IMR-90 (cell line): ENCODE measurements at regions not wholly inside any gene's neighbourhood (a gene's known extent, or its start where the extent isn't known, plus 50 kb on each side); places are given as distances from the start of the nearest gene placed in this dataset.

Experiments
- ATAC-seq: fragments of 200-7000 bp; cut with Tn5 transposase; 2 replicates; pipeline ENCODE4 v1.9.1; 2020; ENCODE audit warnings: low read depth, mild to moderate bottlenecking, moderate library complexity
- BruUV-seq: library from RNA; stranded (reverse); fragments of 400-500 nt; replicated peaks from 2 replicates; lab custom pipeline; 2021; lab: Mats Ljungman, UMichigan
- CTCF ChIA-PET: fragments of 300-600 bp; formaldehyde crosslinking; extraction: SDS; loops from one replicate; lab custom pipeline; 2021; ENCODE audit warnings: antibody characterized with exemption; lab: Yijun Ruan, JAX
- POLR2A ChIA-PET: fragments of 300-600 bp; sonication (Branson Sonifier 250); formaldehyde crosslinking; loops from one replicate; lab custom pipeline; 2022; ENCODE audit warnings: antibody characterized with exemption; ENCODE audit not compliant: unreplicated experiment; lab: Charles Lee
- DNase-seq: peaks from one replicate; pipeline ENCODE4 v3.0.0; 2013
- H2AFZ ChIP-seq: replicated peaks from 2 replicates; pipeline ENCODE3; 2013; ENCODE audit warnings: low read length, mild to moderate bottlenecking; ENCODE audit not compliant: poor library complexity
- H2AK5ac ChIP-seq: 2 replicates; pipeline ENCODE4 v1.6.1; 2013; ENCODE audit warnings: low read depth, low read length, inconsistent platforms
- H2AK9ac ChIP-seq: replicated peaks from 2 replicates; pipeline ENCODE3; 2013; ENCODE audit warnings: mild to moderate bottlenecking, low read depth, low read length, moderate library complexity; ENCODE audit not compliant: poor library complexity
- H2BK120ac ChIP-seq: 2 replicates; pipeline ENCODE4 v1.6.1; 2013; ENCODE audit warnings: low read depth, low read length, inconsistent platforms
- H2BK15ac ChIP-seq: 3 replicates; pipeline ENCODE4 v1.6.1; 2013; ENCODE audit warnings: low read depth, low read length, inconsistent platforms
- H2BK20ac ChIP-seq: 2 replicates; pipeline ENCODE4 v1.6.1; 2013; ENCODE audit warnings: low read depth, mild to moderate bottlenecking, inconsistent platforms, low read length, moderate library complexity
- H2BK5ac ChIP-seq: 2 replicates; pipeline ENCODE4 v1.6.1; 2013; ENCODE audit warnings: mild to moderate bottlenecking, low read depth, low read length, inconsistent platforms; ENCODE audit not compliant: poor library complexity, severe bottlenecking
- H3K14ac ChIP-seq: replicated peaks from 2 replicates; pipeline ENCODE4 v1.6.1; 2013; ENCODE audit warnings: low read depth, low read length, inconsistent platforms
- H3K18ac ChIP-seq: 2 replicates; pipeline ENCODE4 v1.6.1; 2013; ENCODE audit warnings: low read depth, low read length, control low read depth
- H3K23ac ChIP-seq: 2 replicates; pipeline ENCODE4 v1.6.1; 2013; ENCODE audit warnings: low read depth, low read length, inconsistent platforms
- H3K27ac ChIP-seq: 2 replicates; pipeline ENCODE4 v1.5.1; 2013; ENCODE audit warnings: mild to moderate bottlenecking, control low read depth, low read length; ENCODE audit not compliant: insufficient read depth
- H3K27me3 ChIP-seq: 2 replicates; pipeline ENCODE4 v1.6.1; 2013; ENCODE audit warnings: low read length; ENCODE audit not compliant: control insufficient read depth, insufficient read depth
- H3K36me3 ChIP-seq: 2 replicates; pipeline ENCODE4 v1.6.1; 2013; ENCODE audit warnings: low read length, mixed read lengths; ENCODE audit not compliant: control insufficient read depth, insufficient read depth
- H3K4ac ChIP-seq: 2 replicates; pipeline ENCODE4 v1.6.1; 2013; ENCODE audit warnings: low read depth, low read length, inconsistent platforms
- H3K4me1 ChIP-seq: 2 replicates; pipeline ENCODE4 v1.6.1; 2013; ENCODE audit warnings: low read length, mixed read lengths; ENCODE audit not compliant: control insufficient read depth, insufficient read depth
- H3K4me2 ChIP-seq: 2 replicates; pipeline ENCODE4 v1.6.1; 2013; ENCODE audit warnings: low read depth, mild to moderate bottlenecking, control low read depth, low read length, moderate library complexity
- H3K4me3 ChIP-seq: 2 replicates; pipeline ENCODE4 v1.5.1; 2013; ENCODE audit warnings: low read depth, mild to moderate bottlenecking, control low read depth, low read length, moderate library complexity; ENCODE audit not compliant: insufficient read depth
- H3K56ac ChIP-seq: 2 replicates; pipeline ENCODE4 v1.6.1; 2013; ENCODE audit warnings: low read length, inconsistent platforms; ENCODE audit not compliant: insufficient read depth; ENCODE audit errors: extremely low read depth
- H3K79me1 ChIP-seq, 2 experiments: 2 replicates each; pipeline ENCODE4 v1.6.1; 2013; ENCODE audit warnings: low read length in 2 of 2, inconsistent platforms in 1 of 2, low read depth in 1 of 2
- H3K9ac ChIP-seq: 2 replicates; pipeline ENCODE4 v1.6.1; 2013; ENCODE audit warnings: low read depth, low read length, control low read depth
- H3K9me1 ChIP-seq: 2 replicates; pipeline ENCODE4 v1.6.1; 2013; ENCODE audit warnings: low read length, inconsistent platforms; ENCODE audit not compliant: insufficient read depth
- H3K9me3 ChIP-seq: 2 replicates; pipeline ENCODE4 v1.6.1; 2013; ENCODE audit warnings: low read length; ENCODE audit not compliant: control insufficient read depth, insufficient read depth
- H4K20me1 ChIP-seq: 2 replicates; pipeline ENCODE4 v1.6.1; 2013; ENCODE audit warnings: low read length, inconsistent platforms; ENCODE audit not compliant: insufficient read depth
- H4K5ac ChIP-seq: 2 replicates; pipeline ENCODE4 v1.6.1; 2013; ENCODE audit warnings: mild to moderate bottlenecking, low read depth, low read length, control low read depth
- H4K8ac ChIP-seq, 2 experiments: 2 replicates each; pipeline ENCODE4 v1.6.1; 2013; ENCODE audit warnings: low read depth in 2 of 2, low read length in 2 of 2, control low read depth in 1 of 2, inconsistent platforms in 1 of 2
- H4K91ac ChIP-seq: 2 replicates; pipeline ENCODE4 v1.6.1; 2013; ENCODE audit warnings: low read depth, low read length, inconsistent platforms; ENCODE audit not compliant: insufficient read depth
- BHLHE40 ChIP-seq: fragments of 150-350 bp; IDR thresholded peaks from 2 replicates; pipeline ENCODE4 v1.6.1; 2016; ENCODE audit warnings: mild to moderate bottlenecking, low read depth, low read length
- CEBPB ChIP-seq: IDR thresholded peaks from 2 replicates; pipeline ENCODE4 v1.6.1; 2012; ENCODE audit warnings: low read depth, low read length, improper control_type of control experiment
- CHD1 ChIP-seq: IDR thresholded peaks from 2 replicates; pipeline ENCODE4 v1.6.1; 2012; ENCODE audit warnings: low read depth, low read length, improper control_type of control experiment
- CTCF ChIP-seq: conservative IDR thresholded peaks from 2 replicates; pipeline ENCODE4 v1.5.1; 2012; ENCODE audit warnings: mild to moderate bottlenecking, low read depth, low read length, improper control_type of control experiment
- ELK1 ChIP-seq: fragments of 150-350 bp; IDR thresholded peaks from 2 replicates; pipeline ENCODE4 v1.6.1; 2016; ENCODE audit warnings: low read depth, mild to moderate bottlenecking, low read length, moderate library complexity, borderline replicate concordance
- FOS ChIP-seq: fragments of 150-350 bp; IDR thresholded peaks from 2 replicates; pipeline ENCODE4 v1.6.1; 2016; ENCODE audit warnings: low read depth, low read length
- MAFK ChIP-seq: IDR thresholded peaks from 2 replicates; pipeline ENCODE4 v1.6.1; 2012; ENCODE audit warnings: low read depth, low read length, improper control_type of control experiment
- MAZ ChIP-seq: IDR thresholded peaks from 2 replicates; pipeline ENCODE4 v1.6.1; 2012; ENCODE audit warnings: low read depth, mild to moderate bottlenecking, low read length, improper control_type of control experiment, moderate library complexity, borderline replicate concordance
- MXI1 ChIP-seq: IDR thresholded peaks from 2 replicates; pipeline ENCODE4 v1.6.1; 2012; ENCODE audit warnings: low read depth, mild to moderate bottlenecking, low read length, moderate library complexity, borderline replicate concordance
- NFE2L2 ChIP-seq: fragments of 150-350 bp; IDR thresholded peaks from 2 replicates; pipeline ENCODE4 v1.6.1; 2016; ENCODE audit warnings: low read depth, mild to moderate bottlenecking, low read length
- POLR2A ChIP-seq: IDR thresholded peaks from 2 replicates; pipeline ENCODE4 v1.6.1; 2012; ENCODE audit warnings: mild to moderate bottlenecking, low read depth, low read length
- RAD21 ChIP-seq: IDR thresholded peaks from 2 replicates; pipeline ENCODE4 v1.6.1; 2012; ENCODE audit warnings: low read length, improper control_type of control experiment
- RCOR1 ChIP-seq: IDR thresholded peaks from 2 replicates; pipeline ENCODE4 v1.6.1; 2012; ENCODE audit warnings: mild to moderate bottlenecking, low read length, improper control_type of control experiment; ENCODE audit not compliant: insufficient replicate concordance
- RFX5 ChIP-seq: IDR thresholded peaks from 2 replicates; pipeline ENCODE4 v1.8.0; 2012; ENCODE audit warnings: low read depth, mild to moderate bottlenecking, low read length, moderate library complexity
- SMC3 ChIP-seq: fragments of 150-350 bp; IDR thresholded peaks from 2 replicates; pipeline ENCODE4 v1.6.1; 2016; ENCODE audit warnings: low read depth, mild to moderate bottlenecking, antibody characterized with exemption, low read length, moderate library complexity
- USF2 ChIP-seq: fragments of 150-350 bp; IDR thresholded peaks from 2 replicates; pipeline ENCODE4 v1.6.1; 2017; ENCODE audit warnings: mild to moderate bottlenecking, antibody characterized with exemption, low read length, low read depth
- WGBS, 2 experiments: methylation state at CpG; one replicate each; pipeline versions ENCODE4 v1.1.5 to v1.1.7; 2013; ENCODE audit warnings: missing lambda C conversion rate in 2 of 2; ENCODE audit not compliant: insufficient read length in 1 of 2; ENCODE audit errors: extremely low coverage in 2 of 2; 5-methylcytosine and 5-hydroxymethylcytosine counted together
- dilution Hi-C: fragments of 300-500 bp; cut with HindIII; formaldehyde crosslinking; loops from one replicate; pipeline ENCODE4 v1.14.3; 2018; ENCODE audit warnings: low sequenced_read_pairs; ENCODE audit not compliant: unreplicated experiment
- in situ Hi-C: fragments of 300-500 bp; cut with MboI; formaldehyde crosslinking; loops from 3 replicates; pipeline ENCODE4 v1.14.3; 2019; ENCODE audit warnings: low sequenced_read_pairs, inconsistent platforms, mixed read lengths
- intact Hi-C: fragments of 100-400 bp; cut with micrococcal nuclease; formaldehyde crosslinking; loops from 2 replicates; pipeline ENCODE4 v1.10.0; 2022

- TF ChIP-seq BHLHE40 (no peak), CEBPB (no peak), RCOR1 (no peak), CHD1 (no peak), MAZ (no peak), ELK1 (no peak), MAFK (no peak), MXI1 (no peak), CTCF (no peak), FOS (no peak), POLR2A (no peak), USF2 (no peak), NFE2L2 (no peak), RAD21 (no peak), SMC3 (no peak), RFX5 (no peak)
Observed at GRCh38 chr2:58914733-58915505, 673.8 kb upstream of the FANCL start.

More at GRCh38 chr2:58914733-58915505, 673.8 kb upstream of the FANCL start:
- in situ Hi-C loops (no loop called here), intact Hi-C loops (no loop called here), dilution Hi-C loops (no loop called here)
- H3K9me1 ChIP-seq, result no peaks in the 10 kb centered on the region
- H3K27ac ChIP-seq, result no peak overlapping the region
- no peak overlapping the region for H4K8ac ChIP-seq
- no peak overlapping the region for H2BK15ac ChIP-seq
- H3K4ac ChIP-seq, result no peak overlapping the region
- H2AK9ac ChIP-seq, result no peak overlapping the region
- no peak overlapping the region for H4K91ac ChIP-seq
- no peaks in the 10 kb centered on the region for H3K9me3 ChIP-seq
- H3K4me1 ChIP-seq, result peaks cover 9% of the 10 kb centered on the region; the same call in 1 of the 2 replicates
- H3K36me3 ChIP-seq, result no peaks in the 10 kb centered on the region
- no peak overlapping the region for H3K56ac ChIP-seq
- H3K27me3 ChIP-seq, result no peaks in the 10 kb centered on the region
- CTCF ChIA-PET, result no interaction called here
- no peak for ATAC-seq
- H3K18ac ChIP-seq, result no peak overlapping the region
- H4K20me1 ChIP-seq, result no peaks in the 10 kb centered on the region
- no peak overlapping the region for H2BK120ac ChIP-seq
- no TSS peak for BruUV-seq
- H3K4me2 ChIP-seq, result no peak overlapping the region
- H2AK5ac ChIP-seq, result no peak overlapping the region
- H4K5ac ChIP-seq, result no peak overlapping the region
- no peak overlapping the region for H3K4me3 ChIP-seq
- no peak overlapping the region for H2AFZ ChIP-seq
- DNase-seq, result no peak
- H3K9ac ChIP-seq, result no peak overlapping the region
- POLR2A ChIA-PET, result no interaction called here
- no peaks in the 10 kb centered on the region for H3K79me1 ChIP-seq
- no peak overlapping the region for H3K14ac ChIP-seq
- no peak overlapping the region for H2BK20ac ChIP-seq
- WGBS, 2 experiments, result no CpG with 5 or more reads among the region's 6 CpGs
- no peak overlapping the region for H2BK5ac ChIP-seq
- H3K23ac ChIP-seq, result no peak overlapping the region
